CD4-positive, alpha-beta T cell treated with Interleukin-6 for 4 hours (primary cell): ENCODE measurements at regions not wholly inside any gene's neighbourhood (a gene's known extent, or its start where the extent isn't known, plus 50 kb on each side); places are given as distances from the start of the nearest gene placed in this dataset.

Source experiments
- DNase-seq: peaks from one replicate; pipeline ENCODE4 v3.0.0-alpha.2; 2020; ENCODE audit warnings: mixed read lengths

DNA sequence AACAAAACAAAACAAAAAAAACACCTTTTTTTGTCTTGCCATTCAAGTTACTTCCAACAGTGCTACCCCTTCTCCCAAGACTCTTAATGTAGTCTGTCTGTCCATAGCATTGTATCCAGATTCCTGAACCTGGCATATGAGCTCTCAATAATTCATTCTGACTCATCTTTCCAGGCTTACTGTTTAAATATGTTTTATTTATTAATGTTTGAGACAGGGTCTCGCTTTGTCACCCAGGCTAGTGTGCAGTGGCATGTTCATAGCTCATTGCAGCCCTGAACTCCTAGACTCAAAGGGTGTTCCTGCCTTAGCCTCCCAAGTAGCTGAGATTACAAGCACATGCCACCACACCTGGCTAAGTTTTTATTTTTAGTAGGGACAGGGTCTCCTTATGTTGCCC is 208.0 kb upstream of the DMRT1 start:
- DNase-seq = no peak

DNA sequence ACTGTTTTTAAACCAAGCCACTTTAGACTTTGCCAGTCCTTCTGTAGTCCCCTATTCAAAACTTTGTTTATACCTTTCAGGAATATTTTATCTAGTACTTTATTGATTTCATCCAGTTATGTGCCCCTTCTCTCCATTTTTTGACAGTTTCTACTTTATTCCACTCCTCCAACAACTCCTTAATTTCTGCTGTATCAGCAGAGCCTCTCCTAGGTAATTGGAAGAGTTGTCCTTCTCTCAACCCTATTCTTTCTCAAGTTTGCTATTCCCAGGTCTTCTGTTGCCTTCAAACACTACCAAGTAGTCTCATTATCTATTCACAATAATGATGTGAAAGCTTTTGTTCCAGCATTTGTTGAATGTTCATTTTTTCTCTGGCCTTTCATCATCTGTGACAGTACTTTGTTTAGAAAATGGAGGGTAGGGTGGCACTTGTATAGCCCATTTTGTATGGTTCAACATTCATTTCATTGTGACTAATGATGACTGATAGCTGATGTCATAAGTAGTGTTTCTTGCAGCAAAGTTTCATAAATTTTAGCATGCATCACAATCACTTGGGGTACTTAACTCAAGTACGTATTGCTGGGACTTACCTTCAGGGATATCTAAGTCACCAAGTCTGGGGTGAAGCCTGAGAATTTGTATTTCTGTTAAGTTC is 204.4 kb upstream of the DMRT1 start:
- no peak for DNase-seq

DNA sequence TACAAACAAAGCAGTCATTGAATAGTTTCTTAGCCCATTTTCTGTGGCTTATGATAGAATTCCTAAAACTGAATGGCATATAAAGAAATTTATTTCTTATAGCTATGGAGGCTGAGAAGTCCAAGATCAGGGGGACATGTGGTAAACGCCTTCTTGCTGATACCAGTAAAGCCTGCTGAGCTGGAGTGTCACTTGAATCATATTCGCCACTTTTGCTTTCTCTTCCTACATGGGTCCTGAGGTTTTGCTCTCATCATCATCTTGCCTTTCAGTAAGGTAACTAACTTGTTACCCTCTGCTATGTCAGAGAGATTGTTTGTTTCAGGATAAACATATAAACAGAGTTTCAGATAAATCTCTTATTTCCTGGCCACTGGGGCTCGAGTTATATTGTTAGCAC is 203.3 kb upstream of the DMRT1 start:
- no peak for DNase-seq

DNA sequence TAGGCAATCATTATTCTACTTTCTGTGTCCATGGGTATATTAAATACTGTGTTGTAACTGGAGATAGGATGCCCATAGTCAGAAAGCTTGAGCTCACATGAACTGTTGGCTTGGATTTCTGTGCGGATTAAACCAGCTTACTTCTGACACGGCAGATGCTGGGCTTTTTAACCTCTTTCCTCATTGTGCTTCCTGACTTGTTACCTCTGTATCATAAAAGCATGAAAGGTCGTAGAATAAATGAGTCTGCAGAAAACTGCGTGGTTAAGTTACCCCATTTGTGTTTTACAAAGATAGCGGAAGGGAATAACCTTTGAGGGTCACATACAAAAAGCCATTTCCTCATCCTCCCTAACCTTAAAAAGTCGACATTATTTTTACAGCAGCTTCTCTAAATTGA is 199.5 kb upstream of the DMRT1 start:
- DNase-seq = no peak

DNA sequence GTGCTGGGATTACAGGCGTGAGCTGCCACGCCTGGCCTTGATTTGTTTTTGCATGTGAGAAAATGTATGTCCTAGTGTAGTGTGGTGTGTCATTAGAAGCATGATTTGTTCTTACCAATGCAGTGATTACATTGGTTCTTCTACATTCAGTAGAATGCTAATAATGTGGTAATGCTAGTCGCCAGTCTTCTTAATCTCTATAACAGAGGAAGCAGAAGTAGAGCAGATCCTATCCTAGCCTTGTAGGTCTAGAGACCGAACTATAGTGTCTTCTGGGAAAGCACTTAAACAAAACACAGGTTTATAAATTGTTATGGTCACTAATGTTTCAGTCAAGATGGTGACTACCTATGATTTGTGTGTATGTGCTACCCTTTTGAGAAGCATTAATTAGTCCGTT is 197.5 kb upstream of the DMRT1 start:
- DNase-seq = no peak

DNA sequence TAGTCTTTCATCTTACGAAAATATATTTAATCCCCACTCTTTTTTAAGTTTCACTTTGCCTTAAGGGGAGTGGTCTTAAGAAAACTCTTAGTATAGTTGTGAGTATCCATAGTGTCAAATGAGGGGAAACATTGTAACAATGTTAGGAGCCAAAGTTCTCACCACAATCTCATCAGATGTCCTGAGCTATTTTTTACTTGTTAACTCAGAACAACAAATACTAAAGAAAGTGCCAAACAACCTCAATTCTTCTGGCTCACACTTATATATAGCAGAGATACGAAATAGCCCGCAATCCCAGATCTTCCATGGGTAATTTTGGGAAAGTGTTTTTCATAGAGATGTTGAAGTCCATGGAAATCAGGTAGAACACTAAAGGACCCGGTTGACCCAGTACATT is 194.0 kb upstream of the DMRT1 start:
- no peak for DNase-seq

DNA sequence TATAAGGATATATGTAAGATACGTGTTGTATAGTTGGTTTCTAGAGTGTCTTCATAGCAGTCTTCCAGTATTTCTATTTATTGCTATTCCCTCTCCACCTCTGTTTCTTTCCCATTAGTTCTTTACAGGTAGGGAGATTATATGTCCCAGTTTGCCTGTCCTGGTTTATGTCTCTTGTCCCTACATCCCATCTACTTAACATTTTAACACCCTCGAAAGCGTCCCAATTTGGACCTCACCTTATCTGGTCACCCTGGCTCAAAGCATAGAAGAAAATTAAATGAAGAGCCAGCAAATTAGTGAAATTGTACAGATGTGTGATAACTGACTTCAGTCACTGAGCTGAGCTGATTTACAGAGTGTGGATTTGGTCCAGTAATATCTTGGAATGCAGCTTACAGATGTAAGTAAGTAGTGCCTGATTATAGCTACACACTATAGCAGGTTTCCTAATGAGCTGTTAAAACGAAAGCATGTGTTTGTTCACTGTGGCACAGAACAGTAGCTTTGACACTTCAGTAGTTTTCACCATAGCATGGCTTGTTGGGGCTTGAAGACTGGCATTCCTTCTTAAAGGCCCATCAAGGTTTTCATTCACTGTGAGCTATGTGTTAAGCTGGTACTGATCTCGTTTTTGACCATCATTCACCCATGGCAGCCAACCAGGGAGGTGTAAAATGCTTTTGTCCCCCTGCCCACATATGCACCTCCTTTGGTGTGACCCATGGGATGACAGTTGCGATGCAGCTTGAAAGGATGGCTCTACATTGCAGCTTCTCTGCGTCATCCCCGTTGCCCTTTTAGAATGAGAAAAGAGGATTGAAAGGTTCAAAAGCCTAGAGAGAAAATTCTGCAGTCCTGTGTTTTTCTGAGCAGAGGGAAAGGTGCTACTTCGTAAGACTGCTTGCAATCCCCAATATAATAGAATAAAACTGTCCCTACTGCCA is 192.1 kb upstream of the DMRT1 start:
- DNase-seq = no peak

DNA sequence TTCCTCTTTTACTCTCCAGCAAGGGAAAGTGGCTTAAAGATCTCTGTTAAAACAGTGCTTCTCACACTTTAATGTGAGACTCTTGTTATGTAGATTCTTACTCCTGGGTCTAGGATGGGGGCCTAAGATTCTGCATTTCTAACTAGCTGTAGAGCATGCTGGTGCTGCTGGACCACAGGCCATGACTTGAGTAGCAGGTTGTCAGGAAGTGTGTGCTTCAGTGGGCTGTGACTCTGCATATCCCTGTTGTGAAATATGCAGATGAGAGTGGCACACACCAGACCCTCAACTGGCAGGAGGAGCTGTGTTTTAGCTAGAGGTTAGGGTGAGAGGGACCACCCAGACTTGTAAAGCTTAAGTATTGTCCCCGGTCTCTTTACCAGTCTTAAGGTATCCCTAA is 191.1 kb upstream of the DMRT1 start:
- peak; percentile 10 for DNase-seq

DNA sequence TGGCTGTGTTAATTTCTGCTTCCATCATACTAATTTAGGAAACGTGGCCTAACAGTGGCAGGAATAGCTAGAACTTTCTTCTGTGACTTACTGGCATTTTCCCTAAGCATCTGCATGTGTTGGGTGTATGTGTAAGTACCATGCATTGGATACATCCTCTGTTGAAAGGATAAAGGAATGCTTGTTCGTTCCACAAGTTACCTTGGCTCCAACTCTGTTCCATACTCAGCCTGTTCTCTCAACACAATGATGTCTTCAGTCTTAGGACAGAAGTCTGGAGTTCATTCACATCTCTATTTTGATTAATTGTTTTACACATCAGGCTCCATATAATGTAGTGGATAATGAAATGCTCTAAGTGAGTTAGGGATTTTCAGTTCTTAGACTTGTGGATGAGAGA is 190.1 kb upstream of the DMRT1 start:
- no peak for DNase-seq

DNA sequence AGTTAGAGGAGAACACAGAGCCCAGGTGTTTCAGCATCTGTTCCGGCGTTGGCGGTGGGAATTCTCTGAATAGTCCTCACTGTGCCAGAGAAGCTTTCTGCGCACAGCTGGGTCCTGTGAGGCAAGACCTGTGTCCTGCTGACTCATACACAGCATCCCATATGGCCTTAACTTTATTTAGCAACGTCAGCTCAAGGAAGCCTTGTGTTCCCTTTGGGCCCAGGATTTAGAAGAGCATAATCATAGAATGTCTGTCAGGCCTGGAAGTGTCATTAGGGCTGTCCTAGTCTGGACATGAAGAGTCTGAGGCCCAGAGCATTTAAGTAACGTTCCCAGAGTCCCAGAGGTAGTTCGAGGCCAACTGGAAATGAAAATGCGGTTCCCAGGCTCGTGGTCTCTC is 188.6 kb upstream of the DMRT1 start:
- no peak for DNase-seq

DNA sequence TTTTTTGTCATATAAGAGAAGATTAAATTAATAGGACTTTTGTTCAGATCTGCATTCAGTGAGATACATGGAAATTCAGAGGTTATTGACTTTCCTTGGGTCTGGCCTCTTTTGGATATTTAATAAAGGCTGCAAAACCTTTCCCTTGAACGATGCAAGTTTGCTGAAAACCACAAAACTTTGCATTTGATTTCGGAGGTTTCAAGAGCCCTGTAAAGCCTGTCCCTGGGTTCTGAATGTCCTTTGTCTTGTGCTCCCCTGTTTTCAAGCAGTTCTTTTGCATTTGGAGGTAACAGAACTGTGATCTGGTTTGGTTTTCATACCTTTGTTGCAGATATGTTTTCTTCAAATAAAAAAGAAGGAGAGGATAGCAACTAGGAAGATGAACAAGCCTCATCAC is 188.1 kb upstream of the DMRT1 start:
- DNase-seq = no peak

DNA sequence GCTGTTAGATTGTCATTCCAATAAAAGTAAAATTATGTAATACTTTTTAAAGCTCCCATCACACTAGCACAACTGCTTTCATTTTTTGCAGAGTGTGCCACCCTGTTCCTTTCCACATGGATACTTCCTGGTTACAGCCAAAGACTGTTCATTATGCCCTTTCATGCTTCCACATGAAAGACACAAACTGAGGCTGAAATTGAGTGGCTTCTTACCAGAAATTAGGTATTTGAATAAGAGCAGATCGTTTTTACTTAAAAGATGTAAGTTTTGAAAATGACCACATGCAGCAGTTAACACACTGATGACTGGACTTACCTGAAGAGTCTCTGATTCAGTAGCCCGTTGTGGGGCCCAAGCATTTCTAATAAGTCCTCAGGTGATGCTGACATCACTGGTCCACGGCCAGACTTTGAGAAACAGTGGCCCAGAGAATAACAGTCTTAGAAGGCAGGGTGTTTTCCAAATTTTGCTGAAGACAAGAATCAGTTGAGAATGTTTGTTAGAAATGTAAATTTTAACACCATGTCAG is 187.6 kb upstream of the DMRT1 start:
- no peak for DNase-seq

DNA sequence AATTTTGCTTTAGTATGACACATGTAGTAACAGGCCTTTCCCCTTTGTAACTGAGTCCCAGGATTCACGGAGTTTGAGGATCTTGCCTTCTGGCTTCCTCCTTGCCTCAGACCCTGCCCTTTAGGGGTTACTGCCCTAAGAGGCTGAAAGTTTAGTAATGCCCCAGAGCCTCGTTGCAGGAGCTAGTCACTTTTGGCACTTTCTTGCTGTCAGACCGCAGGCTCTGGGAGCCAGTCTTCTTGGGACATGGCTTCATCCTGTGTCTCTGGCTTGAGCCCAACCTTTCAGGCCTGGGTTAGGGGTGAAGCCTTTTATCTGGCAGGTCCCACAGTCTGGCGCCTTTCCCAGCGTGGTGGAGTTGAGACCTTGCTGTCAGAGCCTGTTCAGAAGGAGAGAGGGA is 185.6 kb upstream of the DMRT1 start:
- DNase-seq = no peak

DNA sequence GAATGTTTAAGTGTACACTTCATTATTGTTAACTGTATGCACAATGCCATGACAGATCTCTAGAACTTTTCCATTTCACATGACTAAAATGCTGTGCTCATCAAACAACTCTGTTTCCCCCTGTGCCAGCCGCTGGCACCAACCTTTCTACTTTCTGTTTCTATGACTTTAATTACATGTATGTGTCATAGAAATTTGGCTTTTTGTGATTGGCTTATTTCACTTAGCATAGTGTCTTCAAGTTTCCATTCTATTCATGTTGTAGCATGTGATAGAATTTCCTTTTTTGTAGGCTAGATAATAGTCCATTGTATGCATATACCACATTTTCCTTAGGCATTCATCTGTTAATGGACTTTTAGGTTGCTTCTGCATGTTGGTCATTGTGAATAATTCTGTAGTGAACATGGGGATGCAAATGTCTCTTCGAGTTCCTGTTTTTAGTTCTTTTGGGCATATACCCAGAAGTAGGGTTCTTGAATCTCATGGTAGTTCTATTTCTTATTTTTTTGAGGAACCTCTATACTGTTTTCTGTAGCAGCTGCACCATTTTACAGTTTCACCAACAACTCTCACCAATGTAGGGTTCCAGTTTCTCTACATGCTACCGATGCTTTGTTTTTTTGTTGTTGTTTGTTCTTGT is 184.4 kb upstream of the DMRT1 start:
- DNase-seq = no peak

DNA sequence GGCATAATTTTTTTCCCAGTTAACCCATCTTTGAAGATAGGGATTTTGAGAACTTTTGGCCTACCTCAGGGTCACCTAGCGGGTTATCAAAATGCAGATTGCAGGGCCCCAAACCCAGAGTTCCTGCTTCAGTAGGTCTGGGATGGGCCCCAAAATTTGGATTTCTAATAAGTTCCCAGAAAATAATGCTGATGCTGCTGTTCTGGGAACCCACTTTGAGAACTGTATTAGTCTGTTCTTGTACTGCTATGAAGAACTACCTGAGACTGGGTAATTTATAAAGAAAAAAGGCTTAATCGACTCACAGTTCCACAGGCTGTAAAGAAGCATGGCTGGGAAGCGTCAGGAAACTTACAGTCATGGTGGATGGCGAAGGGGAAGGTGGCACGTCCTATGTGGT is 182.2 kb upstream of the DMRT1 start:
- DNase-seq = no peak

DNA sequence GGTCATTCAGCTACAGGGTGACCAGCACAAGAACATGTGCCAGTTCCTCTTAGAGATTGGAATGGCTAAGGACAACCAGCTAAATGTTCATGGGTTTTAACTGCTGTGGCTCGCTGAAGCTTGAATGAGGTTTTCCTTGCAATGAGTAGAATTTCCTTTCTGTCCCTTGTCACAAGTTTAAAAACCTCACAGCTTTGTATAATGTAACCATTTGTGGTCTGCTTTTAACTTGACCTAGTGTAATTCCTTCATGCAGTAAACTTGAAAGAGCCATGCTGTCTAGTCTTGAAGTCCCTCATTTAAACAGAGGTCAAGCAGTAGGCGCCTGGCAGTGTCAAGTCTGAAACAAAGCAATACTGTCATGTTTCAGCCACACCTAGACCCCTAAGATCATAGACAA is 181.3 kb upstream of the DMRT1 start:
- no peak for DNase-seq

DNA sequence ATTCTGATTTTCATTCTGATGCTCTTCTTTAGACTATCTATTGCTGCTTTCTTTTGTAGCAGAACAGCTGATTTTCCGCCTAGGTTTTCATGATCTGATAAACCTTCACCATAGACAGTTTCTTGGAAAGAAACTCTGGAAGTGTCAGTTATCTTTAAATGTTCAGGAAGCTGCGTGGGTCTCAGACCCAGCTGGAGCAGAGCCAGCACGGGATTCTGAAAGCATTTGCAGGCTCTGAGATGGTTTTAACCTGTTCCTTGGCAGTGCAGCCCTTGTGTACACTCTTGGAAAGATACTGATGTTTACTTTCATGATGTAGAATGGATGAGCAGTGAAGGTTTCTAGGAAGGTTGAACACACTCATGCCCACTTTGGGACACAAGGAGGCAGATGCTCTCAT is 178.0 kb upstream of the DMRT1 start:
- no peak for DNase-seq

DNA sequence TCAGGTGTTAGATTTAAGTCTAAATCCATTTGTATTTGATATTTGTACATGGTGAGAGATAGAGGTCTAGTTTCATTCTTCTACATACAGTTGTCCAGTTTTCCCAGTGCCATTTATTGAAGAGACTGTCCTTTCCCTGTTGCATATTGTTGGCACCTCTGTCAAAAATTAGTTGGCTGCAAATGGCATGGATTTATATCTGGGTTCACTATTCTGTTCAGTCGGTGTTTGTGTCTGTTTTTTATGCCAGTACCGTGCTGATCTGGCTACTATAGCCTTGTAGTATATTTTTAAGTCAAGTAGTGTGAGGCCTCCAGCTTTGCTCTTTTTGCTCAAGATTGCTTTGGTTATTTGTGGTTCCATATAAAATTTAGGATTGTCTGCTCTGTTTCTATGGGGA is 176.2 kb upstream of the DMRT1 start:
- no peak for DNase-seq

DNA sequence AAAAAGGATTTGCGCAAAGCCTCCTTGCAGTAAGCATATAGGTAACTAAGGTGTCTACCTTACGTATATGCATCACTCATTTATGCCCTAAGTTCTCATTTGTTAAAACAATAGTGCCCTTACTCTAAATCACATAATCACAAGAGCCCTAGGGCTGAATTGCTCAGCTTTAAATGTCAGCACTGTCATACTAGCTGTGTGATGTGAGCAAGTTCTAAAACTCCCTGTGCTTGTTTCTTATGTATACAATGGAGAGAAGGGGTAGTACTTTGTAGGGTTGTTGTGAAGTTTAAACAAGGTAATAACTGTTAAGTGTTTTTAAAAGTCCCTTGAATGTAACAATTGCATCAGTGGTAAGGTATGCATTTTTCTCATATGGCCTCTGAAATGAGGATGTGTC is 169.5 kb upstream of the DMRT1 start:
- DNase-seq = no peak

DNA sequence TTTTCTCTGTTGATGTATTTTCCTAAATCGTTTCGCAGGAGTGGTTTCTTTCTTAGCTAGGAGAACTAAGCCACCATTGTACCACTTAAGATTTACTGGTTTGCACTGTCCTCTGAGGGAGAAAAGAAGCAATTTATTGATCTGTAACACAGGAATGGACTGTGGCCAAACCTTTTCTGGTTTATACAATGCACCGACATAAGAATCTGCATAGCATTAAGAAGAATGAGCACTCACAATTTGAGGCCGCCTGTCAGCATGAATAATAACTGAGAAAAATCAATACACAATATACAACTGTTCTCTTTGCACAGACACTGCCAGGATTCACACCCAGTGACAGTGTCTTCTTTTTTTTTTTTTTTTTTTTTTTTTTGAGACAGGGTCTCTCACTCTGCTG is 168.6 kb upstream of the DMRT1 start:
- DNase-seq = no peak

DNA sequence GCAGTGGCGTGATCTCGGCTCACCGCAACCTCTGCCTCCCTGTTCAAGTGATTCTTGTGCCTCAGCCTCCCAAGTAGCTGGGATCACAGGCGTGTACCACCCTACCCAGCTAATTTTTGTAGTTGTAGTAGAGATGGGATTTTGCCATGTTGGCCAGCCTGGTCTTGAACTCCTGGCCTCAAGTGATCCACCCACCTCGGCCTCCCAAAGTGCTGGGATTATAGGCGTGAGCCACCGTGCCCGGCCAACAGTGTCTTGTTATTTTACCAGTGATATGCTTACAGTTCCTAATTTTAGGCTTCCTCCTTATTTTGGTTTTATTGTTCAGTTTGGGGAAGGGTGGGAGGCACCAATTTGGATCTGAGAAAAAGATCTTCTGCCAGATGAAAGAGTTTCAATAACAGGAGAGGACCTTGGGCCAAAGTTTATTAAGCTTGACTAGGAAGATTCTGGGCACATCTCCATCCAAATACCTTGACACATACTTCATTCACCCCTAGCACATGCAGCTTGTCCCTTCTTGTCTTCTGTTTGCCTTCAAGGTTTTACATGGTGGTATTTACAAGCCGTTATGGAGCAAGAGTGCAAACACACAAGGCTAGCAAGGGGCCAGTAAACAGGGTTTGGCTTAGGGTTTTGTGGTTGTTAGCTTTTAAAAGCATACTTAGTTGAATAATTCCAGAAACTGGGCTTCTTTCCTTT is 168.1 kb upstream of the DMRT1 start:
- no peak for DNase-seq

DNA sequence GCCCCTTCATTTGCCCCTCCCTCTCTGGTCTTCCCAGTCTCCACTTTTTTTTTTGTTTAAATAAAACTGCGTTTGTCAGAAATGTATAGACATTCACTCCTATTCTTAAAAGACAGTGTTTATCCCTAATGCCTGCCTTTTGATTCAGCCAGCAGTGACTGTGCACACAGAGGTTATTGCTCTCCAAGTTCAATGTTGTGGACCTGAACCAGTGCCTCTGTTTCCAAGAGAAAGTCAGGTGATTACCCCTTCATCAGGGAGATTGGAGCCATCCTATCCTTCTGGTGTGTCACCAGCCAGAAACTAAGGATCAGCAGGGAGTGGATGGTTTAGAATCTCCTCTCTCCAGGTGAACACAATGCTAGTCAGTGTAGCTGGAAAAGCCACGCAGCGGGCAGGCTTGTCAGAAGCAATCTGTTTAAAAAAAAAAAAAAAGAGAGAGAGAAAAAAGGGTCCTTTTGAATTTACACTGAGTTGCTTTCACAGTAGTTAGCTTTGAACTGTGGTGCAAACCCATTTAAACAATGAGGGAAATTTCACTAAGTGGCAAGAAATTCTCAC is 167.5 kb upstream of the DMRT1 start:
- DNase-seq = no peak
